GM12873 (cell line): ENCODE measurements at regions not wholly inside any gene's neighbourhood (a gene's known extent, or its start where the extent isn't known, plus 50 kb on each side); places are given as distances from the start of the nearest gene placed in this dataset.

ENCODE experiments used
- TF ChIP-seq, protein P1 (sequence below): IDR thresholded peaks from 2 replicates; pipeline ENCODE4 v1.5.1; 2012; ENCODE audit warnings: low read depth, mild to moderate bottlenecking, moderate library complexity, low read length, control low read depth; ENCODE audit not compliant: insufficient read depth; ENCODE audit errors: missing control alignments

DNA sequence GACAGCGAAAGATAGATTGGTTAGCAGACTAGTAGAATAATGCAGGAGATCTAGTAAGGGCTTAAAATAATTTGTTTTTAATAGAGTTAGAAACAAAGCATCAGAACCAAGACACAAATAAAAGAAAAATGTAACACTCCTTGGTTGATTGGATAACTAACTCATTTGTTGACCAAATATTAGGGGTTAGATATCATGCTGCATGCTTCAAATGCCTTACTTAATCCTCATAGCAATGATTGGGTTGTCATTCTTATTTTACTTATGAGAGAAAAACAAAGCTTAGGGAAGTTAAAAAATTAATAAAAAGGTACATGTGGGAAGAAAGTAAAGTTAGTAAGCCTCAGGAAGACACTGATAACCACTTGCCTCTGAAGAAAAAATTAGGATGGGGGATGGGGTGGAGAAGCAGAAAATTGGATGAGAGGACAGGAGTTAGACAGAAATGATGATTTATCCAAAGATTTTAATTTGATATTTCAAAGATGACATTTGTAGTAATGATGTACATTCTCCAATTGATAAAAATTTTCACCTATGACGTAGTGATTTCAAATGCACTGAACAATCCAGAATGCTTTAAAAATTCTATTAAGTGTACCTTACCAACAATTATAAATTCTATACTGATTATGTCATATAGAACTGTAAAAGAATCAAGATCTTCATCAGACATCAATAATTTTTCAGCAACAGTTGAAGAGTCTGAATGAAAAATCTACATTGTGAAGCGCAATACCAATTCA, 374.7 kb downstream of the COL11A1 start:
- TF ChIP-seq, protein P1, sequence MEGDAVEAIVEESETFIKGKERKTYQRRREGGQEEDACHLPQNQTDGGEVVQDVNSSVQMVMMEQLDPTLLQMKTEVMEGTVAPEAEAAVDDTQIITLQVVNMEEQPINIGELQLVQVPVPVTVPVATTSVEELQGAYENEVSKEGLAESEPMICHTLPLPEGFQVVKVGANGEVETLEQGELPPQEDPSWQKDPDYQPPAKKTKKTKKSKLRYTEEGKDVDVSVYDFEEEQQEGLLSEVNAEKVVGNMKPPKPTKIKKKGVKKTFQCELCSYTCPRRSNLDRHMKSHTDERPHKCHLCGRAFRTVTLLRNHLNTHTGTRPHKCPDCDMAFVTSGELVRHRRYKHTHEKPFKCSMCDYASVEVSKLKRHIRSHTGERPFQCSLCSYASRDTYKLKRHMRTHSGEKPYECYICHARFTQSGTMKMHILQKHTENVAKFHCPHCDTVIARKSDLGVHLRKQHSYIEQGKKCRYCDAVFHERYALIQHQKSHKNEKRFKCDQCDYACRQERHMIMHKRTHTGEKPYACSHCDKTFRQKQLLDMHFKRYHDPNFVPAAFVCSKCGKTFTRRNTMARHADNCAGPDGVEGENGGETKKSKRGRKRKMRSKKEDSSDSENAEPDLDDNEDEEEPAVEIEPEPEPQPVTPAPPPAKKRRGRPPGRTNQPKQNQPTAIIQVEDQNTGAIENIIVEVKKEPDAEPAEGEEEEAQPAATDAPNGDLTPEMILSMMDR, result no peak

DNA sequence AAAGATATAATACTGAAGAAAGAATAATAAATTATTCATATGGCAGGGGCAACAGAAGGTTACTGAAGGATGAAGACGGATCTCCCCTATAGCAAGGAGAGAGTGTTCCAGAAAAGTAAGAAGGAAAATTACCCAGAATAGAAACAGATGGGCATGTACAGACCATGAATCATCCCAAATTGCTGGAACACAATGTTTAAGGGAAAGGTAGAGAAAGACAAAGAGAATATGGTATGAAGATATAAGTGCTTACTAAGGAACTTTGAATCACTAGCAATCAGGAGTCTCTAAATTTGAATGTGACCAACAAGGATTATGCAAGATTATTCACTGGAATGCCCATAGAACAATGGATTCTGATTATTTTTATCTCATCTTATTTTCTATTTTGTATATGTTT, 375.4 kb downstream of the COL11A1 start:
- TF ChIP-seq, protein P1, result no peak

DNA sequence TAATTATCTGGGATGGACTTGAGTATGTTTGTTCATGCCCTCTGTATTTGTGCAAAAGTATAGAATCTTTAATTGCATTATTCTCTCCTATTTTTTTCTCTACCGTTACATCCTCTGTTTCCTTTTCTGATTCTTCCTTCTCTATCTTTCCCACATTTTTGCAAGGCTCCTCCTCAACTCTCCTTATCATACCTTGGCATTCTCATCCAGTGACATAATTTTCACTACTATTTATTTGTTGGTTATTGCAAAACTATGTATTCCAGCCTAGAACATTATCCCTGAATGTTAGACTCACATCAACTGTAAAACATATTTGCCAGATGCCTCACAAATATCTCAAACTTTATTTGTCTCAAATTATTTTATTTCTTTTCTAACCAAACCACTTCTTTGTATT, 381.9 kb downstream of the COL11A1 start:
- TF ChIP-seq, protein P1, result no peak

DNA sequence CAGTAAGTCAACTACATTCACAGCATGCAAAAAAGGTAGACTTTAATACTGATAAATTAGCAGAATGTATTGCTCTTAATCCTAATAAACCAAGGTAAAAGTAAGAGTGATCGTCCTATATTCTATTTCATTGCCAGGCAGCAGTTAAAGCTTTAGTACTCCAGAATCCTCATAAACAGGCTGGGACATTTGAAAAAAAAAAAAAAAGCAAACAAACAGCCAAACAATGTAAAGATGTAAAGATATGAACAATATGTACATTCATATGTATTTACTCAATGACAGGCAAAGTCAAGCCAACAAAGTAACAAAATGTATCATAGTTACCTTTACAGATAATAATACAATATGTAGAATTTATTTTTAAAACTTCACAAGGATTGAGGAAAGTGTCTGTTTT, 383.6 kb downstream of the COL11A1 start:
- TF ChIP-seq, protein P1, result no peak

DNA sequence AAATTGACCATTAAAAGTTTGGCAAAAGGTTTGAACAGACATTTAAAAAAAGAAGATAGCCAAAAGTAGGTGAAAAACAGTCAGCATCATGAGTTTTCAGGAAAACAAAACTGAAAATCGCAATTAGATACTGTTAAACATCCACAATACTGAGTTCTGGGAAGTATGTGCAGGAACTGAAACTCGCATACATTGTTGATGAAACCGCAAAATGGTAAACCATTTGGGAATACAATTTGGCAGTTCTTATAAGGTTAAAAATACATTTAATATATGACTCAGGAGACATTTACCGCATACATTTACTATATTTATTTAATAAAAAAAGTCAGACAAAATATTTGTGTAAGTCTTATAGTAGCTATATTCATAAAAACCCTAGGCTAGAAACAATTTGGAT, 393.2 kb downstream of the COL11A1 start:
- TF ChIP-seq, protein P1, result no peak

DNA sequence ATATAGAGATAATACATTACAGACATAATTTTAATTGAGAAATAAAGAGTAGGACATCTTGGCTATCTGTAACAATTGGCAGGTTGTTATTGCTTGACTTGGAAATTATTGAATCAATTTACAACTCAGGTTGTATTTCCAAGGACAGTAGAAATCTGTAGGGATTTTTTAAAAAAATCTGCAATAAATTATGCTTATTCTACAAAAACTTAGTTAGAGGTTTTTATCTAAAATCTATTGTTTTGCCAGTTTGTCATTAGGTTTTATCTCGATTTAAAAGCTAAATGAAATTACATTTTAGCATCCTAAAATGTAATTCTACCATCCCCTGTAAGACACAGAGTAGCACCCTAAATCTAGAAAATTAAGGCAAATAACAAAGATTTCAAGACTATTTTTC, 408.8 kb downstream of the COL11A1 start:
- TF ChIP-seq, protein P1, result no peak

DNA sequence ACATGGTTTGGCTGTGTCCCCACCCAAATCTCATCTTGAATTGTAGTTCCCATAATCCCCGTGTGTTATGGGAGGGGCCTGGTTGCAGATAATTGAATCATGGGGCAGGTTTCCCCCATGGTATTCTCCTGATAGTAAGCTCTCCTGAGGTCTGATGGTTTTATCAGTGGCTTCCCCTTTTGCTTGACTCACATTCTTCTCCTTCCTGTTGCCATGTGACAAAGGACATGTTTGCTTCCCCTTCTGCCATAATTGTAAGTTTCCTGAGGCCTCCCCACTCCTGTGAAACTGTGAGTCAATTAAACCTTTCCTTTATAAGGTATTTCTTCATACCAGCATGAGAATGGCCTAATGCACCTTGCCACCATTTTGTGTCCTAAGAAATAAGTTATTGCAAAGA, 415.0 kb downstream of the COL11A1 start:
- TF ChIP-seq, protein P1, result no peak
